Kidney glomerular epithelial cell (primary cell): ENCODE measurements at regions not wholly inside any gene's neighbourhood (a gene's known extent, or its start where the extent isn't known, plus 50 kb on each side); places are given as distances from the start of the nearest gene placed in this dataset.

ENCODE experiments used
- DNase-seq: peaks from one replicate; lab custom pipeline; 2025; lab: John Stamatoyannopoulos, UW

DNA sequence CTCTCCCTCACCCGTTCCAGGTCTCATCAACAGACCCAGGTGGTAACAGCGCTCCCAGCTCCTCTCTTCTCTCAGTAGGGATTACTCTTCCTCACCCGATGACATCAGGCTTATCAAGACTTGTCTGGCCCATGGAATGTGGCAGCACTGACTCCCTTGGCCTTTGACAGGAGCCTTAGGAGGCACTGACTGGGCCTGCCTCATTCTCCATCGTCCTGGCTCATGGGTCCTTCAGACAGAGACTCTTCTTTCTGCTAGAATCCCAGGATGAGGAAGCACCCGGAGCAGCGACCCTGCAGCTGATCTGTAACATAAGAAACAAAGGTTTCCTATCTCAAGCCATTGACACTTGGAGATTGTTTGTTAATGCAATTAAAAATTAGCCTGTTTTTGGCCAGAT lies 1063.6 kb downstream of the TBC1D22A start:
- no peak for DNase-seq

DNA sequence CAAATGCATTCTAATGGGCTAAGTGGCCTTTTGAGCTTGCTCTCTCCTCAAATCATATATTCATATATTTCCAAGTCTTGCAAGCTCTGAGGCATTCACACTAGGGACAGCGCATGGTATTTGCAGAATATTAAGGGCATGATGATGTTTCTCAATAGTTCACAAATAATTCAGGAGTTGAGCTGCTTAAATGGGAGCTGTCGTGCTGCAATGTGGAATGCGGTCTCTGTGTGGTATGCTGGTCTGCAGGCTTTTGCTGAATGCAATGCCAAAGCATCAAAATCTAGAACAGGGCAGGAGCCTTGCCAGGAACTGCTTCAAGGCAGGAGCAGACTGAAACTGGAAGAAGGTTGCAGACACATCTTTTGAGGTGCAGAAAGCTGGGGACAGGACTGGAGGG lies 1060.0 kb downstream of the TBC1D22A start:
- no peak for DNase-seq

DNA sequence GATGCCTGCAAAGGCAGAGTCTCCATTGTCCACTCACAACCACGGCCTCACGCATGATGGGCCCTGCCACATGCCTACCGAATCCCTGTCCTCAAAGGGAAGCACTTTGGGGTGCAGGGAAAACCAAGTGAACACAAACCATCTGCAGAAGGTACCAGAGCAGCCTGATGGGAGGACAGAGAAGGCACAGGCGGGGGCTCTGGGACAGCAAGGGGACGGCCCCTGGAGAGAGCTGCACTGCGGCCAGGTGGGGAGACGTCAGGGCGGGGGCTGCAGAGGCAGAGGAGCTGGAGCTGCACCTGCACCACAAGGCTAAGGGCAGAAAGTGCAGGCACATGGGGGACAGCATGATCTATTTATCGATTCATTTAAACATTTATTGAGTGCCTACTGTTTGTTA lies 1056.0 kb downstream of the TBC1D22A start:
- DNase-seq, result no peak

DNA sequence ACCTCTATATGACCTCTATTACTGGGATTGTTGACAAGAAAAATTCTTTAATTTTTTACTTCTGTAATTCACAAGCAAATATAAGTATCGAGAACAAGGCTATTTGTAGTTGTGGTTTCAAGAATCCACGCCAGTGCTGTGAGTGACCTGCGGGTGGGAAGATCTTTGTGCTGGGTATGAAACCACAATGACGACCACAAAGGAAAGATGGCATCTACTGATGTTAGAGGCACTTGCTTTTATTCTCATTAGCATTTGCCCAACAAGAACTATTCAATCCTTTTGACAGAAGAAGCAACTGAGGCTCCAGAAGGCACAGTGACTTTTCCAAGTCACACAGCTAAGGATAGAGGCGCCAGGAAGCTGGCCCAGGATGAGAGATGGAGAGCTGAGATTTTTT lies 1054.9 kb downstream of the TBC1D22A start:
- DNase-seq, result no peak

DNA sequence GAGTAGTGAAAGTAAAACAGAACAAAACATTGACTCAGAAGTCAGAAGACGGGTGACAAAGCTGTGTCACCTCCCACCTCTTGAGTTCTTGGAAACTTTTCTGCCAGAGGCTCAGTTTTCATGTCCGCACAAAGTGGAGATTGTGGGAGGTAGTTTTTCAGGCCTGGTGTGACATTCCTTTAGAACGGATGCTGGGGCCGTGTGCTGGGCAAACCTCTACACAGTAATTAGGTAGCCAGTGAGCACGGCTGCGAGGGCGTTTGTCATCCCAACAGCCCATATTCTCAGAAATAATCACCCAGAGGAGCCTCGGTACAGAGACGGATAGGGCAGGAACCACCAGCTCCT lies 1054.4 kb downstream of the TBC1D22A start:
- no peak for DNase-seq

DNA sequence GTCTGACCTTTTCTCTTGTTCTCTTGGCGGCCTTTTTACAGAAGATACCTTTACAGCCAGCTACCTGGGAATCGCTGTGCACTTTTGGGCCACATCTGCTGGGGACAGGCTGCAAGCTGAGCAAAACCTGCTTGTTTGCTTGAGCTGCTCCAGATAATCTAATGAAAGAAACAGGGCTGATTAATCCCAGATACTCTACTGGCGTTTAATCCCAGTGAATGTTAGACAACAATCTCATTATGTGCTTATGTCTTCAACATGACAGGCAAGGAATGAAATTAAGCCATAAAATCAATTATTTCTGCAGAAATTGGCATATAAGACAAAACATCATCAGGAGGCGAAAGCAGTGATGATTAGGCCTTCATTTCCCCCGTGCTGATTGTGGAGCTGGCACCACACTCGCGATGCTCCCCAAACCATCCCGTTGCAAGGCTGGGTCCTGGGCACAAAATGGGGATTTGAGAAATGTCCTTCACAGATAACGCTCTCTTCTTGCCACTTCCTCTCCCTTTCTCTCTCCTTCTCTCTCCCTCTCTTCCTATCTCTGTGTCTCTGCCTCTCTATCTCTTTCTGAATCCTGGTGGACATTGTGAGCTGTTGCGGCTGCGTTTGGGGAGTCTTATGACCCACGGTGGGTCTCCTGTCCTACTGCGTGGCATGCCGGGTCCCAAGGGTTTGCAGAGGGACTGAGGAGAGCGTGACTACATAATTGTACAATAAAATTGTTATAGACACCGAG lies 1053.8 kb downstream of the TBC1D22A start:
- DNase-seq, result no peak

DNA sequence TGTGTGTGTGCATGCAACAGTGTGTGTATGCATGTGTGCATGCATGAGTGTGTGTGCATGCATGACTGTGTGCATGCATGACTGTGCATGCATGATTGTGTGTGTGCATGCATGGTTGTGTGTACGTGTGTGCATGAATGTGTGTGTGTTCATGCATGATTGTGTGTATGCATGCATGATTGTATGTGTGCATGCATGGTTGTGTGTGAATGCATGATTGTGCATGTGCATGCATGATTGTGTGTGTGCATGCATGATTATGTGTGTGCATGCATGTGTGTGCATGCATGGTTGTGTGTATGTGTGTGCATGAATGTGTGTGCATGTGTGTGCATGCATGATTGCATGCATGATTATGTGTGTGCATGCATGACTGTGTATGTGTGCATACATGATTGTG lies 1052.0 kb downstream of the TBC1D22A start:
- no peak for DNase-seq

DNA sequence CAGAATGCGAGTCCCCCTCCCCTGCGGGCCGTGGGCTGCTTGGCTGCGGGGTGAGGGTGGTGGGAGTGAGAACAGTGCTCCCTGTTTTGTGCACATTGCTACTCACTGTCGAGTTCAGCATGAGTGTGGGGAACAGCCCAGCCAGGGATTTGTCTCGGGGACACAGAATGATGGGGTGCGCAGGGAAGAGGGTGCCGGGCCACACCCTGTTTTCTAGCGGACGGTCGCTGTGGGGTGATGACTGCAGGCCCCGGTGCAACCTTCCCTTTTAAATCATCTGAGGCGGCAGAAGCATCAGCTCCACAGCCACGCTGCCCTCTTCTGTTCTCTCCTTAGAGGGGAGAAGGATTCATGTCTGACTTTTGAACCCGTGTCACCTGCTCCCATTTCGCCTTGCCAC lies 1051.2 kb downstream of the TBC1D22A start:
- no peak for DNase-seq

DNA sequence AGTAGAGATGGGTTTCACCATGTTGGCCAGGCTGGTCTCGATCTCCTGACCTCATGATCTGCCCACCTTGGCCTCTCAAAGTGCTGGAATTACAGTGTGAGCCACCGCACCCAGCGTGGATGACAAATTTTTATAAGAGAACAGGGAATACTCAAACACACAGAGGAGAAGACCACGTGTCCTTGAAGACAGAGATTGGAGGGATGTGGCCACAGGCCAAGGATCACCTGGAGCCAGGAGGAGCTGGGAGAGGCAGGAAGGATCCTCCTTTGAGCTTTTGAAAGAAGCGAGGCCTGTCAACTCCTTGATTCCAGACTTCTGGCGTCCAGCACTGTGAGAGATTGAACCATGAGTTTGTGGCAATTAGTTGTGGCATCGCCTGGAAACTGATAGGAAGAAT lies 1049.5 kb downstream of the TBC1D22A start:
- DNase-seq, result no peak

DNA sequence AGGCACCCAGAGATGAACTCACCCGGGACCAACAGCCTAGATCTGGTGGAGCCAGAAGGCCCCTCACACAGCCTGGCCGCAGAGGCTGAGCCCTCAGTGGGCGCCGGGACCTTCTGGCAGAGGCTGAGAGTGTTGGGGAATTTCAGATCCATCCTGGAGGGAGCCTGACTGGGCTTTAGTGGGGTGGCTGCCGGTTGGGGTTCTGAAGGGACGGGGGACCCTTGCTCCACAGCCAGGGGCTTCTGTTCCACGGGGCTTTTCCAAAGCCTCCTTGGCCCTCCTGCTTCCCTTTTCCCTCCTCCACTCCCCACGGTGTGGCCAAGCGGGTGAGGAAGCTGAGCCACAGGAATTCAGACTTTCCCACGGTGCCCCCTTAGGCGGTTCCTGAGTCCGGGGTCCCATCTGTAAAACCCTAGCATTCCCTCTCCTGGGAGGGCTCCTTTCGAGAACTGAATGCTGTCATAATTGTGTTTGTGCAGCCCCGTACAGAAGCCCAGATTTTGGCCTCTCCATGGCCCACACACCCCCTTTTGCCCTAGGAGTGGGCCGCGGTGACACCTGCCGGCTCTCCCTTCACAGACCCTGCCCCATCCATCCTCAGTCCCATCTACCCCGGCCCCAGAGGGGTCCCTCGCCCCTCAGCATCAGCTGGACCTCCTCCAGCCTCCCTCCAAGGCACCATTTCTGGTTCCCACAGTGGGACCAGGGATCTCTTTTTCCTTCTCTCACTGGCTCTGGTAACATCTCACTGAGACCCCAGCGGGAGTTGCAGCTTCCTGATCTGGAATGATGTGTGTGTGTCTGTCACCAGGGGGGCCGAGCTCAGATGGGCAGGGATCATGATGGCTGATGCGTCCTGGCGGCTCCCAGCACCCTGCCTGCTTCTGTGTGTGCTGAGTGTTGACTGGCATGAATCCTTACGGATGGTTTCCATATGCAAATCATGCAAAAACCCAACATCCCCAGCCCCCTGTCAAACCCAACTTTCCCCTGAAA lies 1048.4 kb downstream of the TBC1D22A start:
- DNase-seq, result no peak

DNA sequence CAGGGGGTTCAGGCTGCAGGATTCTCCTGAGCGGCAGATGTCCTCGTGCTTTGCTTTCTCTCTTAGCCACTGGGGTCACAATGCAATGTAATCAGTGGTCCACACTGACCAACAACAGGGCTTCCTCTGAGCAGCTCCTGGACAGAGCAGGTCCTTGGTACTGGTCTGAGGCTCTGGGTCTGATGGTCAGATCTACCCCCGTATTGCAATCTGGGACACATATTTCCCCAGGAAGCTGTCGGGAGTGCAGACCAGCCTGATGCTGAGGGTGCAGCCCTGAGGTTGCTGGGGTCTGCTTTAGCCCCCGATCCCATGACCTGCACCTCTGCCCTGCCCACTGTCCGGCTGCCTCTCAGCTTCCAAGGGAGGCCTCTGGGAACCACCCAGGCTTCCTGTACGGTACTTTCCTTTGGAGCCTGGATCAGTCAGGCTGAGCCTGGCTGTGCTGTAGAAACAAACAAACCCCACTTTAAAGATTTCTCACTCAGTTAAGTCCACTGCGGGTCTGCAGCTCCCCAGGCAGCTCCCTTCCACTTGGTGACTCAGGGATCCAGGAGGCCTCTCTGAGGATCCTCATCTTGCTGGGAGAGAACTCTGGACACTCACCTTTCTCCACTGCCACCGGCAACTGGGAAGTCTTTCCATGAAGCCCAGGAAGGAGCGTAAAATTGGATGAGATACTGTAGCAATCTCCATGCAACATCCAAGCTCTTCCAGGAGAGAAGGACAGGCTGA lies 1046.6 kb downstream of the TBC1D22A start:
- DNase-seq, result no peak

DNA sequence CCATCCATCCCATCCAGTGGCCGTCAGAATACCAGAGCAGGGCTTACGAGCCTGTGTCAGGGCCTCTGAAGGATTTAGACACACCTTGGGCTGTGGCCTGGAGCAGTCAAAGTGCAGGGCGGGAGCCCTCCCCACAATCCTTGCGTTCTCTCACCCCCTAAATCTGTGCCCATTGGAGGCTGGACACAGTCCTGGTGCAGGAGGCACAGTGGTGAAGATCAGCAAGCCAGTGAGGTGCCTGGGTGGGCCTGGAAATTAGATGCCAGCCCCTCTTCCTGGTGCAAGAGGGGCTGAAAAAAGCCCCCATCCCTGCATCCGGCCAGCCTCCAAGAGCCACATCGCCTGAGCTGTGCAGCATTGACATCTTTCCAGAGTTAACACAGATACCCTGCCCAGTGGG lies 1045.8 kb downstream of the TBC1D22A start:
- no peak for DNase-seq

DNA sequence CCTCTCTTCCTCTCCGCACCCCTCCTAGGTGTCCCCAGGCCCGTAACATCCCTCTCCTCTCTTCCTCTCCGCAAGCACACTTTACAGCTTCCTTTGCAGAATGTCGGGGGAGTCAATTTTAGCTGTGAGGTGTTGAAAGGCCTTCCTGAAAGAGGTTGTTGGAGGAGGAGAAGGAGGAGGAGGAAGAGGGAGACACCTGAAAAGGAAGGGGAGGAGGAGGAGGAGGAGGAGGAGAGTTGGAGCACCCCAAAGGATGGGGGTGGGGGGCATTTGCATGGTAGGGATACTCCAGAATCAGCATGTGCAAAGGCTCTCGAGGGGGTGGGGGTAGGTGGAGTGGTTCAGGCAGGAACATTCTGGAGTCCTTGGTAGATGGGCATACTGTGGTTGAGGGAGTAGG lies 1045.1 kb downstream of the TBC1D22A start:
- no peak for DNase-seq

DNA sequence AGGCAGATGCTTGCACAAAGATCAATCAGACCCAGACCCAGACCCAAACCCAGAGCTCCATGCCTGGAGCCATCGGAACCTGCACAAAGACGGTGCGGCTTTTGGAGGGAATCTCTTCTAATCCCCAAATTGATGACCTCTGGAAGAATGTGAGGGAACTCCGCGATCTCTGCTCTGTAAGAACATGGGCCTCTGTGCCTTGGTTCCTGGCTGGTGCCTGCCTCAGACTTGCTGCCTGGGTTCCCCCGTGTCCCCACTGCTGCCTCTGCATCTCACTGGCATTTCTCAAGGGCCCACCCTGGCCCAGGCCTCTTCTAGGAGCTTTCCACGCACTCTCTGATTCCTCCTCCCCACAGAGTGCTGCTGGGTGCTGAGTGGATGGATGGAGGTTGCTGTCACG lies 1044.4 kb downstream of the TBC1D22A start:
- no peak for DNase-seq

DNA sequence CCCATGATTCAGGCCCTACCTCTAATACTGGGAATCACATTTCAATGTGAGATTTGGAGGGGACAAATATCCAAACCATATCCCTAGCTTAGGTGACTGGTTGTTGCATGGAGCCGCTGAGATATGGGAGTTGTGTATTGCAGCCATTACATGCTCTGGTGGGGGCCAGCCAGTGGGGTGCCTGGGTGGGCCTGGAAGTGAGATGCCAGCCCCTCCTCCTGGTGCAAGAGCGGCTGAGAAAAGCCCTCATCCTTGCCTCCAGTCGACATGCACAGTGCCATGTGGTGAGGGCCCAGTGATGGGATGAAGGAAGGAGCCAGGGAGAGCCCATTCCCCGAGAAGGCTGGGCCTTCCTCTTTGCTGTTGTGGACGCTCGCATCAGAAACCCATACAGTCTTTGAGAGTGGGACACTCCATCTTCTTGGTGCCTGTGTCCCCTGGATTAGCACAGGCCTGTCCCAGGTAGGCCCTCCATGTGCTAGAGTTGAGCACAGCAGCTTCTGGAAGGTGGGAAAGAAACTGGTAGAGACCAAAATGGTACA lies 1043.0 kb downstream of the TBC1D22A start:
- no peak for DNase-seq

DNA sequence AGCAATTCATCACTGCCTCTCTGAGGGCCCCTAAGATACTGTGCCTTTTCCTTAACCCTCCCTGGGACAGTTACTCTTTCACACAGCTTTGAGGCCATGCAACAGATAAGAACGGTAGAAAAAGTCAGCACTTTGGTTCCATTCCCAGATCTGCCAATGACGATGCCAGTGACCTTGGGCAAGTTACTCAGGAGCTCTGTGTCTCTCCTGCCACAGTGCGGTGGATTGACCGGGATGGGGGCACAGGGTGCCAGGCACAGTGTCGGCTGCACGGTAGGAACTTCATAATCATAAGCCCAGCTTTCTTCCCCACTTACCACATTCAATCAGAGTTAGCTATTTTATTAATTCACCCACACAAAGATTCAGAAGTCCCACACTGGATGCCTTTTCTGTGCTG lies 1041.8 kb downstream of the TBC1D22A start:
- no peak for DNase-seq

DNA sequence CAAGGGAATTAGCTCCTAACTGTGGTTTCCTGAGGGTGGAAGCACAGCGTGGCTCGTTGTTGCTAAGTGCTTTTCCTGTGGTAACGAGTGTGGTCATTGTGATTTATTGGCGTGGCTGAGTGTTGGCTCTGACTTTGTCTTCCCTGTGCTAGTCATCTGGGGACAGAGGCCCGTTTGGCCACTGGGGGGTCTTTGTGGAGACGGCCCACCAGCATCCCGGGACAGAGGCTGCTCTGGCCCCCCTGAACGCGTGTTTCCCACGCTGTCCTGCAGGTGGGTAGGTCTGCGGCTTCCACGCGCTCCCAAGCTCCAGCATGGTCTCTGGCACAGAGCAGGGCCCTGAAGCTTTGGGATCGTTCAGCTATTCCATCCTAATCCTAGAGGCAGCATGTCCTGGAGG lies 1040.0 kb downstream of the TBC1D22A start:
- DNase-seq, result no peak

DNA sequence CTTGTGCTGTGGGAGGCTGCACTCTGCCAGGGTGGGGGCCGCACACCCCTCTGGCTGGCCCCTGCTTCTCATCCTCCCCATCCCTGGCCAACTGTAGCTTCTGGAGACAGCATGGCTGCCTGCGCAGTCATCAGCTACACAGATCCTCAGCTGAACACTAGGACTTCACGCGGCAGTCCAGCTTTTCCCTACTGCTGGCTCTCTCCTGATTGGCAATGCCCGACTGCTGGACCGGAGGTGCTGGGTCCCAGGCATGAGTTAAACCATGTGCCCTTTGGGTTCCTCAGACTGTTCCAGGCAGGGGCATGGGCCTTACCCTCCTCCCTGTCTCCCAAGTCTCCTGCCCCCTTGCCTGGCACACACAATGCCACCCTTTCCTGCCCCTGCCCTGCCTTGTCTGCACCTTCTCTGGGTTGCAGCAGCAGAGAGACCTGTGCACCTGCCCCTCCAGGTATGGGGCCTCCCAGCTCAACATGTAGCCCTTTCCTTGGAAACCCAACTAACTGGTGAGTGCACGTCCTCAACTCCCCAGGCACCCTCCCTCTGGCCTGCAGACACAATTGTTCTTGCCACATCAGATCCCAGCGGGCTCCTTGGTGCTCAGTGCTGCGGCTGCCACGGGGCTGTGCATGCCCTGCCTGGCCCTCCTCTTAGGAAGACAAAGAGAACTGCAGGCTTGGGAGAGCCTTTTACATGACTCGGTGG lies 1039.2 kb downstream of the TBC1D22A start:
- no peak for DNase-seq

DNA sequence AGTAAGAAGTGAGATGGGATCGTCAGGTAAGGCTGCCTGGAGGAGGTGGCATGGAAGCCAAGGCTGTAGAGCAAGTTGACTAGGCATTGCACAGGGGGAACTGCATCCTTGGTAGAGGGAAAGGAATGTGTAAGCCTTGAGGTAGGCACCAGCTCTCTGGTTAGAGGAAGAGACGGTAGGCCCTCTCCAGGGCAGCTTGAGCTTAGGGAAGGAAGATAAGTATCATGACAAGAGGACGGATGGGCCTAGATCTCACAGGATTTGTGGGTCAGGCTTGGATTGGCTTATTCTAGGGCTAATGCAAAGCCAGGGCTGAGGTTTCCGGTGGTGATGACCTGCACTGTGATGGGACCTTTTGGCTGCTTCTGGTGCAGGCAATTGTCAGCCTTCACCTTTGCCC lies 1035.8 kb downstream of the TBC1D22A start:
- no peak for DNase-seq

DNA sequence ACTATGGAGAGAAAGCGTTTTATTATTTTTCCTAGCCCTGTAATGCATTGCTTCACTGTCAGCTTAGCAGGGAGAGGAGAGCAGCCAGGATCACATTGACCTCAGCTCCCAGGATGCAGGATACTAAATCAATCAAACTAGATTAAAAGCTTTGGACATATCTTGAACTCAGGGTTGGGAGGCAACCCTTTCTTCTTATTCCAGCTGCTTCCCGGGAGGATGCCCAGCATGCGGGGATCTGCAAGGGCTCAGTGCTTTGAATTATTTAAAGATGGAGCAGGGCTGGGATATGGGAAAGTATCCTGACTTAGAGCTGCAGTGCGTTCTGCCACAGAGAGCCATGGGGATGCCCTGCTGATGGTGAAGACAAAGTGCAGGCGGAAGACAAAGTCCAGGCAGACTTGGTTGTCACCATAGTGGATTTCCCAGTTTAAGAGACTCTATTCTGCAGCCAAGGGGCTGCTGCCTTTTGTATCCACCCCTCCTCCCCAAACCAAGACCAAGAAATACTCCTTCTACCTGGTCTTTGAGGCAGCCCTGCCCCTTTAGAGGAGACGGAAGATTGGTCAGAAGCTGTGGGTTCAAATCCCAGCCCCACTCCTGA lies 1035.0 kb downstream of the TBC1D22A start:
- DNase-seq, result no peak
